IgD-negative memory B cell (primary cell): ENCODE measurements at regions not wholly inside any gene's neighbourhood (a gene's known extent, or its start where the extent isn't known, plus 50 kb on each side); places are given as distances from the start of the nearest gene placed in this dataset.

Experiments used
- H3K27ac Mint-ChIP-seq, 3 donors: one replicate each; pipeline ENCODE4 v1.8.0; 2020 to 2022; ENCODE audit warnings: mild to moderate bottlenecking in 3 of 3, mixed read lengths in 3 of 3, moderate library complexity in 1 of 3
- H3K27me3 Mint-ChIP-seq: one replicate; pipeline ENCODE4 v1.8.0; 2021; ENCODE audit warnings: mixed read lengths
- H3K36me3 Mint-ChIP-seq: one replicate; pipeline ENCODE4 v1.8.0; 2020; ENCODE audit warnings: mild to moderate bottlenecking, mixed read lengths
- H3K4me1 Mint-ChIP-seq, 3 donors: one replicate each; pipeline ENCODE4 v1.8.0; 2020 to 2022; ENCODE audit warnings: mixed read lengths in 3 of 3, mild to moderate bottlenecking in 1 of 3
- H3K4me3 Mint-ChIP-seq, 4 donors: one replicate each; pipeline ENCODE4 v1.8.0; 2020 to 2022; ENCODE audit warnings: mild to moderate bottlenecking in 4 of 4, mixed read lengths in 4 of 4, moderate library complexity in 3 of 4
- H3K9me3 Mint-ChIP-seq, 3 donors: one replicate each; pipeline ENCODE4 v1.8.0; 2020 to 2021; ENCODE audit warnings: mixed read lengths in 3 of 3, mild to moderate bottlenecking in 1 of 3

DNA sequence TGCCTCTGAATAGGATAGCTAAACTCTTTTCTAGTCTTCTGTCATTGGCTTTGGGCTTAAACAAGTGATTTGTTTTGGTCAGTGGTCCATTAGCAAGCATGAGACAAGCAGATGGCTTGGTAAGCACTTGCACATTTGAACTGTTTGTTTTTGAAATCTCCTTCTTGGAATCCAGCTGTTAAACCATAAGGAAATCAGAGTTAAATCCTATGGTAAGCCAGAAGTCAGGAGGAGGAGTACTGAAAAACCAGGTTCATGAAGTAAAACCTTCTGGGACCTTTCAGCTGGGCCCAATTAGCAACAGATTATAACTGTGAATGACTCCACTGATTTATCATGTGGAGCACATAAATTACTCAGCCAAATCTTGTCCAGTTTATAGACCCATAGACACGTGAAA is 1042.5 kb upstream of the PABPC4L start:
- Mint-ChIP-seq H3K9me3 (peaks cover 1 to 4% (median 2%) of the 10 kb centered on the region in 3 donors), H3K27me3 (no peaks in the 10 kb centered on the region), H3K36me3 (peaks cover 2% of the 10 kb centered on the region), H3K27ac (no peak overlapping the region), H3K4me1 (no peaks in the 10 kb centered on the region), H3K4me3 (no peak overlapping the region)

DNA sequence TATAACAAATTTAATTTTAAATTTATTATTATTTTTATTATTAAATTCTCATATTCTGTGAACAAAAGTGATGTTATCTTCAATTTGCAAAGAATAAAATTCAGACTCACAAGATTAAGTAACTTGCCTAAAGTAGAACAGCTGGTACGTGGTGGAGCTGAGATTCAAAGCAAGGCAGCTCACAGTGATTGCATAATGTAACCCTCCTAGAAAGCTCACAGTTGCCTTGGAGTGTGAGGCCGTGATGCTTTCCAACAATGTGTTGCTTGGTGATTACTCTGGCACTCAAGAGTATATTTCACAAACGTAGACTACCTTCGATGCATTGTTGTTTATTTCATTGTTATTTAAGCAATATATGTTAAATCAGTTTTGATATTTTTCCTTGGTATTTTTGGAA is 1039.2 kb upstream of the PABPC4L start:
- H3K9me3 Mint-ChIP-seq: peaks cover 1 to 4% (median 3%) of the 10 kb centered on the region in 3 donors
- H3K27ac Mint-ChIP-seq: no peak overlapping the region
- H3K4me3 Mint-ChIP-seq: no peak overlapping the region
- no peaks in the 10 kb centered on the region for H3K27me3 Mint-ChIP-seq
- no peaks in the 10 kb centered on the region for H3K4me1 Mint-ChIP-seq
- peaks cover 2% of the 10 kb centered on the region for H3K36me3 Mint-ChIP-seq

DNA sequence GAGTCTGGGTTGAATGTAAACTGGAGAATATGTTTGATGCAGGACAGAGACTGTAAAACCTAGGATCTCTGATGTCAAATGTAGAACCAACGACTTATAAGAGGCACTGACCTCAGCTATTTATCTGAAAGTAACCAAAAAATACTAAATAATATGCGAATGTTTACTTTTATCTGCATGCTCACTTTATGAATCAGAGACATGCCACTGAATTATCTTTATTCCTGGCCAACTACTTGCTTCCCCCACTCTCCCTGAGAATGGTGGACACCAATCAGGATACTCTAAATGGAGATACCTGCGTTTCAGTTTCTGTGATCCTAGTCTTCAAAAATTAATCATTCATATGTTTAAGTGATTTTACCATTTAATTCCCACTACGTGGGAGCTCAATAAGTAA is 1038.4 kb upstream of the PABPC4L start:
- peaks cover 2% of the 10 kb centered on the region for H3K36me3 Mint-ChIP-seq
- H3K4me3 Mint-ChIP-seq: no peak overlapping the region
- H3K27ac Mint-ChIP-seq: no peak overlapping the region
- H3K4me1 Mint-ChIP-seq: no peaks in the 10 kb centered on the region
- H3K27me3 Mint-ChIP-seq: no peaks in the 10 kb centered on the region
- peaks cover 1 to 4% (median 3%) of the 10 kb centered on the region in 3 donors for H3K9me3 Mint-ChIP-seq

- Mint-ChIP-seq H3K4me3 (no peak overlapping the region), H3K4me1 (no peaks in the 10 kb centered on the region), H3K27me3 (no peaks in the 10 kb centered on the region), H3K27ac (no peak overlapping the region), H3K9me3 (peaks cover 1 to 4% (median 3%) of the 10 kb centered on the region in 3 donors), H3K36me3 (peaks cover 2% of the 10 kb centered on the region)
Observed at GRCh38 chr4:135238940-135239339, 1037.4 kb upstream of the PABPC4L start.

- H3K4me1 Mint-ChIP-seq: no peaks in the 10 kb centered on the region
- H3K4me3 Mint-ChIP-seq: no peak overlapping the region
- no peaks in the 10 kb centered on the region for H3K36me3 Mint-ChIP-seq
- no peak overlapping the region for H3K27ac Mint-ChIP-seq
- H3K9me3 Mint-ChIP-seq: peaks cover 0 to 4% (median 1%) of the 10 kb centered on the region in 3 donors
- H3K27me3 Mint-ChIP-seq: no peaks in the 10 kb centered on the region
Observed at GRCh38 chr4:135236048-135236447, 1034.5 kb upstream of the PABPC4L start.

GRCh38 chr4:135227842-135228241 is 1026.3 kb upstream of the PABPC4L start:
- Mint-ChIP-seq H3K4me1 (no peaks in the 10 kb centered on the region), H3K4me3 (no peak overlapping the region), H3K27ac (no peak overlapping the region), H3K27me3 (no peaks in the 10 kb centered on the region), H3K9me3 (peaks cover 2 to 7% (median 3%) of the 10 kb centered on the region in 3 donors), H3K36me3 (peaks cover 2% of the 10 kb centered on the region)

DNA sequence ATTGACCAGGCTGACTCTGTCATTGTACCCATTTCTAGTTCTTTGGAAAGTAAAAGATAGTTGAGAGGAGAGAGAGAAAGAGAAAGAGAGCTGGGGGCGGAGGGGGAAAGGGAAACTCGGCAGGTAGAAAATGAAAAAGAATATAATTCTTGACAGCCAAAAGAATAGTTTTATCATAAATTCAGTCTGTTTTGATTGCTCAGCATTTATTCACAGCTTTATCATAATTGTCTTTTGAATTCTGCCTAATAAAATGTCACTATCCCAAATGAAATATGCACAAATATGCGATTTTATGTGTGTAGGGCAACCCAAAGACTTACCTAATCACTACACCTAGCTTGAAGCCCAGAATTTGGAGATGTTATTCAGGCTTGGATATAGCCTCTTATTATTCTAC is 1024.0 kb upstream of the PABPC4L start:
- Mint-ChIP-seq H3K27me3 (no peaks in the 10 kb centered on the region), H3K27ac (no peak overlapping the region), H3K4me3 (no peak overlapping the region), H3K9me3 (peaks cover 2 to 7% (median 3%) of the 10 kb centered on the region in 3 donors), H3K4me1 (no peaks in the 10 kb centered on the region), H3K36me3 (peaks cover 2% of the 10 kb centered on the region)

DNA sequence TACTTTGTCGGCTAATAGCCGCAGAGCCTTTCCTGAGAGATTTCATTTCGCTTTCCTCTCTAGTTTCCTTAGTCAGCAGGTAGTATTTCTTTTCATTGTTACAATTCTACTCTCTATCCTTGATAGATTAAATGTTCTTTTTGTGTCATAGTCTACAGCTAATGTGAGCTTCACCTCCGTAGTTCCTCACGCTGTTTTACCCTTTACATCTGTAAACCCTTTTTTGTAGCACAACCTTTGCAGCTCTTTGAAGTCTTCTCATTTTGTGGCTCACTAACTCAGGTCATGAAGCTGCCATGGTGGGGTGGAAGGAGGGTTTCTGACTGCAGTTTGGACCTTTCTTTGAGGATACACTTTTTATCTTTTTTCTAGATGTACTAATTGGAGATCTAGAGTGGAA is 1008.8 kb upstream of the PABPC4L start:
- H3K27me3 Mint-ChIP-seq: no peaks in the 10 kb centered on the region
- no peaks in the 10 kb centered on the region for H3K36me3 Mint-ChIP-seq
- H3K27ac Mint-ChIP-seq: no peak overlapping the region
- H3K4me3 Mint-ChIP-seq: no peak overlapping the region
- H3K9me3 Mint-ChIP-seq: no peaks in the 10 kb centered on the region
- no peaks in the 10 kb centered on the region for H3K4me1 Mint-ChIP-seq

DNA sequence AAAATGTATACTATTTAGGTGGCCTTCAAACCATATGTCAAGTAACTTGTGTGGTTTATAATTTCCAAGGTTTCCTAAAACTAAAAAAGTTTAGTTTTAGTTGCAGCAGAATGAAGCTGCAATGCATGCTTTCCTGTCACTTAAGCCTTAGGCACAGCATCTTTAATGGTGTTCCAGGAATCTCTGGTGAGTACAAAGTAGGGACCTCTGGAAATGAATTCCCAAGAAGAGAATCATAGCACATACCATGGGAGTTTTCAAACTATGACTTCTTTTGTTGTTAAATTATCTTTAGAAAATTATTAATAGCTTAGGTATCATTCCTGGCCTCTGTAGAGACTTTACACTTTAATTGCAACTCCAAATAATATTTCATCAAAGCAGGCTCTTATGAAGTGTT is 1005.9 kb upstream of the PABPC4L start:
- no peaks in the 10 kb centered on the region for H3K9me3 Mint-ChIP-seq
- H3K27me3 Mint-ChIP-seq: no peaks in the 10 kb centered on the region
- no peaks in the 10 kb centered on the region for H3K4me1 Mint-ChIP-seq
- no peak overlapping the region for H3K27ac Mint-ChIP-seq
- no peak overlapping the region for H3K4me3 Mint-ChIP-seq
- no peaks in the 10 kb centered on the region for H3K36me3 Mint-ChIP-seq

- Mint-ChIP-seq H3K9me3 (no peaks in the 10 kb centered on the region), H3K36me3 (no peaks in the 10 kb centered on the region), H3K4me3 (no peak overlapping the region), H3K4me1 (no peaks in the 10 kb centered on the region), H3K27ac (no peak overlapping the region), H3K27me3 (no peaks in the 10 kb centered on the region)
Observed at GRCh38 chr4:135204311-135204710, 1002.7 kb upstream of the PABPC4L start.

GRCh38 chr4:135201081-135201480 is 999.5 kb upstream of the PABPC4L start:
- Mint-ChIP-seq H3K4me3 (no peak overlapping the region), H3K36me3 (no peaks in the 10 kb centered on the region), H3K27ac (no peak overlapping the region), H3K9me3 (peaks cover 0 to 1% (median 0%) of the 10 kb centered on the region in 3 donors), H3K27me3 (no peaks in the 10 kb centered on the region), H3K4me1 (no peaks in the 10 kb centered on the region)

DNA sequence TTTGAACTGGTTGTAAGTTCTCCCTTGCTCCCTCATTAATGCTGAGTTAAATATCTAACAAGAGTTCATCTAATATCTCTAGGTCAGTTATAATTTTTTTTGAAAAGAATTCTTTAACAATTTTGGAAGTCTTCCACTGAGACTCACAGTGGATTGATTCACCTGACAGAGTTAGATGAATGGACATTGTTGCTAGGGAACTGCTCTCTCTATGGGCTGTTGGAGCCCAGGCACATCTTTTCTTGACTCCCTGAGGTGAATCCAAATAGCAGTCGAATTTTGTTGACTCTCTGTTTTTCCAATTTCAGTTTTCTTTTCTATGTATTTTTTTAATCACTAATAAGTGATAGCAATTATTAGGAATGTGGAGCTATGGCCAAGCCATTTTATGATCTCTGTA is 996.1 kb upstream of the PABPC4L start:
- peaks cover 1% of the 10 kb centered on the region for H3K36me3 Mint-ChIP-seq
- peaks cover 0 to 6% (median 4%) of the 10 kb centered on the region in 3 donors for H3K9me3 Mint-ChIP-seq
- no peaks in the 10 kb centered on the region for H3K4me1 Mint-ChIP-seq
- H3K27me3 Mint-ChIP-seq: no peaks in the 10 kb centered on the region
- no peak overlapping the region for H3K4me3 Mint-ChIP-seq
- H3K27ac Mint-ChIP-seq: no peak overlapping the region

GRCh38 chr4:135194477-135194876 is 992.9 kb upstream of the PABPC4L start:
- H3K36me3 Mint-ChIP-seq: peaks cover 1% of the 10 kb centered on the region
- peaks cover 0 to 8% (median 4%) of the 10 kb centered on the region in 3 donors for H3K9me3 Mint-ChIP-seq
- H3K27ac Mint-ChIP-seq: no peak overlapping the region
- no peaks in the 10 kb centered on the region for H3K4me1 Mint-ChIP-seq
- no peaks in the 10 kb centered on the region for H3K27me3 Mint-ChIP-seq
- no peak overlapping the region for H3K4me3 Mint-ChIP-seq

GRCh38 chr4:135192751-135193535 is 991.4 kb upstream of the PABPC4L start:
- Mint-ChIP-seq H3K4me3 (no peak overlapping the region), H3K27me3 (no peaks in the 10 kb centered on the region), H3K27ac (no peak overlapping the region), H3K9me3 (peaks cover 0 to 8% (median 5%) of the 10 kb centered on the region in 3 donors), H3K36me3 (peaks cover 1% of the 10 kb centered on the region), H3K4me1 (no peaks in the 10 kb centered on the region)

DNA sequence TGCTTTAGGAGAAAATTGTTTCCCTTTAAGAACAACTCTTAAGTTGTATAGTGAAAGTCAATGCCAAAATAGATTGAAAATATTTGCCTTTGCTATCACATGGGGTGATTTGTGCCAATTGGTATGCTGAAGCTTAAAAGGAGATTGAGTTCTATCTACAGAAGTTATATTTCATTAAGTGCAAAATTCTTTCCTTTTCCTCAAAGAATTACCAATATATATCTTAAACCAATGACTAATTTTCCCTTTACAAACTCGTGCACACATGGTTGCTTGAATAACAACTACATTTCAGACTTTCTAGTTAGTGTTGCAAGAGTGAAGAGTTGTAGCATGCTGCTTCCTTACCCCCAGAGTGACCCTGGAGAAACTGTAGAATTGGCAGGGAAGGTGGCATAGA is 990.0 kb upstream of the PABPC4L start:
- no peak overlapping the region for H3K27ac Mint-ChIP-seq
- H3K4me3 Mint-ChIP-seq: no peak overlapping the region
- no peaks in the 10 kb centered on the region for H3K27me3 Mint-ChIP-seq
- no peaks in the 10 kb centered on the region for H3K4me1 Mint-ChIP-seq
- H3K36me3 Mint-ChIP-seq: peaks cover 1% of the 10 kb centered on the region
- peaks cover 0 to 8% (median 8%) of the 10 kb centered on the region in 3 donors for H3K9me3 Mint-ChIP-seq

GRCh38 chr4:135186002-135186401 is 984.4 kb upstream of the PABPC4L start:
- H3K27me3 Mint-ChIP-seq: no peaks in the 10 kb centered on the region
- peaks cover 0 to 8% (median 2%) of the 10 kb centered on the region in 3 donors for H3K9me3 Mint-ChIP-seq
- H3K27ac Mint-ChIP-seq: no peak overlapping the region
- no peaks in the 10 kb centered on the region for H3K4me1 Mint-ChIP-seq
- no peaks in the 10 kb centered on the region for H3K36me3 Mint-ChIP-seq
- no peak overlapping the region for H3K4me3 Mint-ChIP-seq
